Osteoblast (primary cell): ENCODE measurements at regions not wholly inside any gene's neighbourhood (a gene's known extent, or its start where the extent isn't known, plus 50 kb on each side); places are given as distances from the start of the nearest gene placed in this dataset. TPM values are rescaled to one million over a fixed set of nuclear protein-coding genes. Genes with fewer than 3 reads are reported as not detected.

ENCODE experiments used
- DNase-seq: peaks from one replicate; pipeline ENCODE4 v3.0.0; 2011; ENCODE audit warnings: low spot score, mixed read lengths; ENCODE audit not compliant: insufficient read length; ENCODE audit errors: missing footprints
- H2AFZ ChIP-seq: 2 replicates; pipeline ENCODE4 v1.6.0; 2011; ENCODE audit warnings: mild to moderate bottlenecking, low read length
- H3K27ac ChIP-seq: 2 replicates; pipeline ENCODE4 v1.5.1; 2011; ENCODE audit warnings: mild to moderate bottlenecking, low read depth, low read length, moderate library complexity
- H3K27me3 ChIP-seq: 2 replicates; pipeline ENCODE4 v1.6.0; 2012; ENCODE audit warnings: mild to moderate bottlenecking, control low read depth, inconsistent platforms, low read length, moderate library complexity; ENCODE audit not compliant: insufficient read depth
- H3K36me3 ChIP-seq: 2 replicates; pipeline ENCODE4 v1.5.1; 2011; ENCODE audit warnings: mild to moderate bottlenecking, low read length, control low read depth, moderate library complexity; ENCODE audit not compliant: insufficient read depth
- H3K4me1 ChIP-seq: 2 replicates; pipeline ENCODE4 v1.5.1; 2011; ENCODE audit warnings: mild to moderate bottlenecking, low read length, control low read depth, moderate library complexity; ENCODE audit not compliant: insufficient read depth
- H3K4me2 ChIP-seq: 2 replicates; pipeline ENCODE4 v1.6.0; 2011; ENCODE audit warnings: mild to moderate bottlenecking, low read length; ENCODE audit not compliant: insufficient read depth
- H3K4me3 ChIP-seq: fragments of 200-600 bp; sonication (generic); 3 replicates; pipeline ENCODE4 v1.5.1; 2012; ENCODE audit warnings: mild to moderate bottlenecking, low read length, inconsistent platforms; ENCODE audit not compliant: insufficient read depth
- H3K79me2 ChIP-seq: 2 replicates; pipeline ENCODE4 v1.6.0; 2012; ENCODE audit warnings: mild to moderate bottlenecking, low read length, control low read depth, inconsistent platforms; ENCODE audit not compliant: insufficient read depth
- H3K9me3 ChIP-seq: 2 replicates; pipeline ENCODE4 v1.5.1; 2011; ENCODE audit warnings: low read depth, low read length, control low read depth
- H4K20me1 ChIP-seq: 2 replicates; pipeline ENCODE4 v1.6.0; 2012; ENCODE audit warnings: mild to moderate bottlenecking, low read length, control low read depth; ENCODE audit not compliant: insufficient read depth
- small RNA-seq: library from RNA; depleted of rRNA; stranded (forward); fragments of <200 nt; gene quantifications from one replicate; pipeline ENCODE3, GENCODE V24; 2012
- TF ChIP-seq, protein P1 (sequence below): IDR thresholded peaks from 2 replicates; pipeline ENCODE4 v1.5.1; 2011; ENCODE audit warnings: mild to moderate bottlenecking, low read depth, low read length, moderate library complexity; ENCODE audit errors: extremely low read depth

DNA sequence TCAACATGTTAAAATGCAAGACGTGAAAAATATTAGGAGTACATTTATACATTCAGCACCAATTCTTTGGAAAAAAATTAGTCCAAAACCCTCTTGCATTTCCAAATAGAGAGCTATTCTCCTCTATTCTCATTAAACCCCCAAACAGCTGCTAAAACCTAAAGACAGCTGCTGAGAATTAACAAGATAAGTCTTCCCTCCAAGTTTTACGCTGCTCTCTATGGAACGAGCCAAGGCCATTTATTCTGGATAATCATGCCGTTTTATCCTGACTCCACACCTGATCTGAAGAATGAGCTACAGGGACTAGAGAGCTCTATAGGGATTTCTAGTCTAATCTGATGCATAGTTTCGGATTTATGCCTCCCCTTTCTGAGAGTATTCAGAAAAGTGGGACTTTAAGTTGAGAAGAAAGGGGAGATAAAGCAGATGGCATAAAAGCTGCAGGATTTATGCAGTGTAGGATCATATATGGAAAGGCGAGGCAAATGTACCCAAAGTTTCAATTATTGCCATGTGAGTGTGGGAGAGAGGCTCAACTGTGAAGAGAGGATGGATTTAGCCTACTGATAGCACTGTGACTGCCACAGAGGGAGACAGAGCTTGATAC, 64.7 kb upstream of the HS3ST5 start:
- TF ChIP-seq, protein P1, sequence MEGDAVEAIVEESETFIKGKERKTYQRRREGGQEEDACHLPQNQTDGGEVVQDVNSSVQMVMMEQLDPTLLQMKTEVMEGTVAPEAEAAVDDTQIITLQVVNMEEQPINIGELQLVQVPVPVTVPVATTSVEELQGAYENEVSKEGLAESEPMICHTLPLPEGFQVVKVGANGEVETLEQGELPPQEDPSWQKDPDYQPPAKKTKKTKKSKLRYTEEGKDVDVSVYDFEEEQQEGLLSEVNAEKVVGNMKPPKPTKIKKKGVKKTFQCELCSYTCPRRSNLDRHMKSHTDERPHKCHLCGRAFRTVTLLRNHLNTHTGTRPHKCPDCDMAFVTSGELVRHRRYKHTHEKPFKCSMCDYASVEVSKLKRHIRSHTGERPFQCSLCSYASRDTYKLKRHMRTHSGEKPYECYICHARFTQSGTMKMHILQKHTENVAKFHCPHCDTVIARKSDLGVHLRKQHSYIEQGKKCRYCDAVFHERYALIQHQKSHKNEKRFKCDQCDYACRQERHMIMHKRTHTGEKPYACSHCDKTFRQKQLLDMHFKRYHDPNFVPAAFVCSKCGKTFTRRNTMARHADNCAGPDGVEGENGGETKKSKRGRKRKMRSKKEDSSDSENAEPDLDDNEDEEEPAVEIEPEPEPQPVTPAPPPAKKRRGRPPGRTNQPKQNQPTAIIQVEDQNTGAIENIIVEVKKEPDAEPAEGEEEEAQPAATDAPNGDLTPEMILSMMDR = no peak
- H3K79me2 ChIP-seq = no peaks in the 10 kb centered on the region
- H3K4me3 ChIP-seq = no peak overlapping the region
- no peaks in the 10 kb centered on the region for H3K36me3 ChIP-seq
- H3K4me2 ChIP-seq = no peak overlapping the region
- no peak overlapping the region for H3K27ac ChIP-seq
- H3K9me3 ChIP-seq = no peaks in the 10 kb centered on the region
- no peak overlapping the region for H2AFZ ChIP-seq
- no peak for DNase-seq
- H3K4me1 ChIP-seq = no peaks in the 10 kb centered on the region
- no peaks in the 10 kb centered on the region for H4K20me1 ChIP-seq
- H3K27me3 ChIP-seq = no peaks in the 10 kb centered on the region

DNA sequence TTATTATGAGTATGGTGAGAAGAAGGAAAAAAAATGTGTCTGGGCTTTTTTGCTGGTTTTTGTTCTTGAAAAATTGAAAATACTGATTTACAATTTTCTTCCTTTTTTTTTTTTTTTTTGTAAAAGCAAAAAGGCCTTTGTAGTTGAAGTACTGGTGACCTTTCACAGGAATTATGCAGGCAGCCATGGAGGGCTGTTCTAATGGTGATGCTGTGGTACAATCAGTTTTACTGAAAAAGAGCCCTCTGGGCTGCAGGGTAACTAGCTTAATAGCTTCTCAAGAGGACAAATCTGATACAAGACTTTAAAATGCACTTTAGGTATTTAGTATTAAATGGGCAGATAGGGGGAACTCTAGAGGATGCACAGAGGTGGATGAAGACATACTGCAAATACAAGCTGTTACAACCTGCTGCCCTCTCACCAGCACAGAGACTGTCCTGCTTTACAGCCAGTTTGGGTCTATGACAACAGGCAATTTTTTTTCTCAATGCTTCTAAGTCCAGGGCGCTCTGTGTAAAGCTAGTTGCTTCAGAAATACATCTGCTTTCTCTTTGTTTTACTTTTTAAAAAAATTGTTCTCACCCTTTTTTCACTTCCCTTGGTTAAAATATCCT, 61.6 kb upstream of the HS3ST5 start:
- H2AFZ ChIP-seq = no peak overlapping the region
- no peak overlapping the region for H3K4me3 ChIP-seq
- H3K79me2 ChIP-seq = no peaks in the 10 kb centered on the region
- DNase-seq = no peak
- H3K36me3 ChIP-seq = no peaks in the 10 kb centered on the region
- no peak overlapping the region for H3K27ac ChIP-seq
- H3K4me2 ChIP-seq = no peak overlapping the region
- no peaks in the 10 kb centered on the region for H3K9me3 ChIP-seq
- no peaks in the 10 kb centered on the region for H4K20me1 ChIP-seq
- no peaks in the 10 kb centered on the region for H3K4me1 ChIP-seq
- TF ChIP-seq, protein P1 = no peak
- H3K27me3 ChIP-seq = no peaks in the 10 kb centered on the region

DNA sequence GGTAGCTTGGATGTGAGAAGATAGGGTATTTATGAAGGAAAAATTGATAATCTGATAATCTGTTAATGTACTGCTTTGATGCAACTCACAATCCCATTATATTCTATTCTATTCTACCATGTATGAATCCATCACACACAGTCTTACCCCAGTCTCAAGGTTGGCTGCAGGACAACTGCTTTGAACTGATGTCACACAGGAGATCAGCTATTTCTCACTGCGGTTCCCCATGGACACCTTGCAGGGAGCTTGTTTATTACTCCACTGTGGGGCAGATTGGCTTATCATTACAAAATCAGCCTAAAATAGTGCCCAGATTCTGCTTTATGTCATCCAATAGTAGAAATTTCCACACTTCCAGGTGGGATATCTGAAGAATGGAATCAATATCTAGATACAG, 61.0 kb upstream of the HS3ST5 start:
- Histone ChIP-seq H3K4me3 (no peak overlapping the region), H3K27me3 (no peaks in the 10 kb centered on the region)

DNA sequence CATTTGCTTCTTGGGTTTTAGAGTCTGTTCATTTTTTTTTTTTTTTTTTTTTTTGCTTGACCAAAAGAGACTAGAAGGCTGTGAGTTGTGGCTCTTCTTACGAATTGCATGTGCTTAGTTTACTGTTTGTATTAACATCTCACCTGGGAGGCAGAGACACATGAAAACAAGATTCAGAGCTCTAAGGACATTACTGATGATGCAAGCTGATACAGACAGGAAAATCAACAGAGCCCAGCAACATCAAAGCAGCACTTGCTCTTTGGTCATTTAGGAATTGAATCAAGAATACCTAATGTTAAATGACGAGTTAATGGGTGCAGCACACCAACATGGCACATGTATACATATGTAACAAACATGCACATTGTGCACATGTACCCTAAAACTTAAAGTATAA, 55.7 kb upstream of the HS3ST5 start:
- Histone ChIP-seq H3K9me3 (no peaks in the 10 kb centered on the region), H3K27ac (no peak overlapping the region), H3K4me3 (no peak overlapping the region), H3K4me1 (no peaks in the 10 kb centered on the region), H3K36me3 (no peaks in the 10 kb centered on the region), H3K4me2 (no peak overlapping the region), H2AFZ (no peak overlapping the region), H3K27me3 (no peaks in the 10 kb centered on the region), H4K20me1 (no peaks in the 10 kb centered on the region), H3K79me2 (no peaks in the 10 kb centered on the region)
- DNase-seq = no peak
- TF ChIP-seq, protein P1 = no peak

More for the DNA sequence above, 61.0 kb upstream of the HS3ST5 start:
- H4K20me1 ChIP-seq = no peaks in the 10 kb centered on the region
- no peaks in the 10 kb centered on the region for H3K79me2 ChIP-seq
- no peak for DNase-seq
- H3K36me3 ChIP-seq = no peaks in the 10 kb centered on the region
- TF ChIP-seq, protein P1 = no peak
- no peak overlapping the region for H3K27ac ChIP-seq
- H3K4me2 ChIP-seq = no peak overlapping the region
- H3K9me3 ChIP-seq = no peaks in the 10 kb centered on the region
- no peaks in the 10 kb centered on the region for H3K4me1 ChIP-seq
- H2AFZ ChIP-seq = no peak overlapping the region

Small RNA genes lying in the stretch of these regions (small RNA-seq; reads per million reads assigned to genes)
- not detected for gene AL606845.1
- gene RNU6-475P = not detected
